ENCODE measurements at regions not wholly inside any gene's neighbourhood (a gene's known extent, or its start where the extent isn't known, plus 50 kb on each side); places are given as distances from the start of the nearest gene placed in this dataset.

DNA sequence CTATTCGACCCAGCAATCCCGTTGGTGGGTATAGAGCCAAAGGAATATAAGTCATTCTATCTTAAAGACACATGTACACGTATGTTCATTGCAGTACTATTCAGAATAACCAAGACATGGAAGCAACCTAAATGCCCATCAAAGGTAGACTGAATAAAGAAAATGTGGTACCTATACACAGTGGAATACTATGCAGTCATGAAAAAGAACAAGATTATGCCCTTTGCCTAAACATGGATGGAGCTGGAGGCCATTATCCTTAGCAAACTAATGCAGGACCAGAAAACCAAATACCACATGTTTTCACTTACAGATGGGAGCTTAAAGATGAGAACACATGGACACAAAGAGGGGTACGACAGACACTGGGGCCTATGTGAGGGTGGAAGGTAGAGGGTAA lies 845.3 kb downstream of the TYW1 start:
- Histone ChIP-seq H3K4me3 (no peak overlapping the region), H3K27me3 (ENCODE audit: low read depth) (peaks cover 75% of the 10 kb centered on the region), H3K27ac (replicated peaks) (no peak overlapping the region), H3K4me1 (no peaks in the 10 kb centered on the region), H3K9me3 (replicated peaks) (peaks cover 5% of the 10 kb centered on the region), H3K36me3 (no peaks in the 10 kb centered on the region)
- TF ChIP-seq, protein P1, sequence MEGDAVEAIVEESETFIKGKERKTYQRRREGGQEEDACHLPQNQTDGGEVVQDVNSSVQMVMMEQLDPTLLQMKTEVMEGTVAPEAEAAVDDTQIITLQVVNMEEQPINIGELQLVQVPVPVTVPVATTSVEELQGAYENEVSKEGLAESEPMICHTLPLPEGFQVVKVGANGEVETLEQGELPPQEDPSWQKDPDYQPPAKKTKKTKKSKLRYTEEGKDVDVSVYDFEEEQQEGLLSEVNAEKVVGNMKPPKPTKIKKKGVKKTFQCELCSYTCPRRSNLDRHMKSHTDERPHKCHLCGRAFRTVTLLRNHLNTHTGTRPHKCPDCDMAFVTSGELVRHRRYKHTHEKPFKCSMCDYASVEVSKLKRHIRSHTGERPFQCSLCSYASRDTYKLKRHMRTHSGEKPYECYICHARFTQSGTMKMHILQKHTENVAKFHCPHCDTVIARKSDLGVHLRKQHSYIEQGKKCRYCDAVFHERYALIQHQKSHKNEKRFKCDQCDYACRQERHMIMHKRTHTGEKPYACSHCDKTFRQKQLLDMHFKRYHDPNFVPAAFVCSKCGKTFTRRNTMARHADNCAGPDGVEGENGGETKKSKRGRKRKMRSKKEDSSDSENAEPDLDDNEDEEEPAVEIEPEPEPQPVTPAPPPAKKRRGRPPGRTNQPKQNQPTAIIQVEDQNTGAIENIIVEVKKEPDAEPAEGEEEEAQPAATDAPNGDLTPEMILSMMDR (IDR thresholded peaks at IDR 0.05; ENCODE audit: borderline replicate concordance) = no peak
- DNase-seq = no peak
- intact Hi-C loops (cut with micrococcal nuclease) = no loop called here

DNA sequence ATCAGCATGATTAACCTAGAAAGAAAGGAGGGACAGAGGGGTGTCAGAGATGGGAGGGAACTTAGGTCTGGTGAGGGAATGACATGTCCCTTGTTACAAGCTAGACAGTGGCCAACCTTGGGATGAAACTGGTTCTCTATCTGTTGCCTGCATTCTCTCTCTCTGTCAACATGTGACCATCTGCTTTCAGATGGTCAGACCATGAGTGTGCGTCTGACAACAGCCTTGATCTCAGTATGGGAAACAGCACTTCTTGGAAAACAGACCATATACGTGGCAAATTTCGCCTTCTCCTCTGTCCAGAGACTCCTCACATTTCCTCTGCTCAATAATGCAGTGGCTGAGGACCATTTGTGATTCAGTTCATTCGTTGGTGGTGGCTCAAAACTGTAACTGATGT lies 845.9 kb downstream of the TYW1 start:
- Histone ChIP-seq H3K4me1 (no peaks in the 10 kb centered on the region), H3K27ac (replicated peaks) (no peak overlapping the region), H3K27me3 (ENCODE audit: low read depth) (peaks cover 82% of the 10 kb centered on the region), H3K4me3 (no peak overlapping the region), H3K9me3 (replicated peaks) (peaks cover 5% of the 10 kb centered on the region), H3K36me3 (no peaks in the 10 kb centered on the region)
- TF ChIP-seq, protein P1 (IDR thresholded peaks at IDR 0.05; ENCODE audit: borderline replicate concordance) = no peak
- DNase-seq = no peak
- intact Hi-C loops (cut with micrococcal nuclease) = no loop called here

DNA sequence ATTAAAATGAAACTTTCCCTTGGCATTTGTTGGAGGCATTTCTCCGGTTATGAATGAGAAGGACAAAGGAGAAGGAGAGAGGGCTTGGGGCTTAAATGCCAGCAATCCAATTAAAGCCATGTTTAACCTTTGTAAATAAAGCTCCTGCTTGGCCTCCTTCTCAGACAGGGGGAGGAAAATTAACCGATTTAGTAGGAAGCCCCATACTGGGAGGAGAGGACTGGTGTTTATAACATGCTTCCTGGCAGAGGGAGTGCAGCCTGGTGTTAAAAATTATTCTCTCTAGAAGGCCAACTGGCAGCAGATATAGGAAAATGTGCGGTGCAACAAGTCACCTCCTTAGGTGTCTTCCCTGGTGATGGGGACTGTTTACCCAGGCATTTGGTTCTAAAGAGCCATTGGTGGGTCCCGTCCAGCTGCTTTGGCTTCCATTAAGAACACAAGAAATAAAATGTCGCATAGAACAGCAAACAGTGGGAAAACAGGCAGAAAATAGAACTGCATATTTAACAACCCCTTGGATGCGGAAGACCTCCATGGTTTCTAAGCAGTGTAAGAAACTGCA lies 846.5 kb downstream of the TYW1 start:
- TF ChIP-seq, protein P1 (IDR thresholded peaks at IDR 0.05; ENCODE audit: borderline replicate concordance) = no peak
- Histone ChIP-seq H3K4me3 (no peak overlapping the region), H3K9me3 (replicated peaks) (peaks cover 5% of the 10 kb centered on the region), H3K27ac (replicated peaks) (no peak overlapping the region), H3K4me1 (no peaks in the 10 kb centered on the region), H3K36me3 (no peaks in the 10 kb centered on the region), H3K27me3 (ENCODE audit: low read depth) (peaks cover 87% of the 10 kb centered on the region)
- intact Hi-C loops (cut with micrococcal nuclease) = no loop called here
- DNase-seq = no peak

DNA sequence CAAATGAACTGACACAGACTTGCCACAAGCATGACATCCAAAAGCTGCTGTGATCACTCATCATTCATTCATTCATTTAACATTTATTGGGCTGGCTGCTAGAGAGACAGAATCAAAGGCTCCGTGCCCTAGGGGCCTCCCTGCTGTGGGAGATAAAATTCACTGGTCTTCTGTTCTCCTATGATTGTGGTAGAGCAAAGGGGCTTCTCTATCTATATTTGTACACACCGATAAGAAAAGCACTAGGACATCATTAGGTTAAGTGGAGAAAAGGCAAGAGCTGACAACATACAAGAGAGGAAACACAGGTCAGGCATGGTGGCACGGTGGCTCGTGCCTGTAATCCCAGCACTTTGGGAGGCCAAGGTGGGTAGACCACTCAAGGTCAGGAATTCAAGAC lies 847.0 kb downstream of the TYW1 start:
- TF ChIP-seq, protein P1 (IDR thresholded peaks at IDR 0.05; ENCODE audit: borderline replicate concordance) = no peak
- H3K36me3 ChIP-seq = no peaks in the 10 kb centered on the region
- H3K27ac ChIP-seq (replicated peaks) = no peak overlapping the region
- intact Hi-C loops (cut with micrococcal nuclease) = no loop called here
- DNase-seq = no peak
- H3K27me3 ChIP-seq (ENCODE audit: low read depth) = peaks cover 93% of the 10 kb centered on the region
- H3K9me3 ChIP-seq (replicated peaks) = peaks cover 5% of the 10 kb centered on the region
- no peak overlapping the region for H3K4me3 ChIP-seq
- H3K4me1 ChIP-seq = no peaks in the 10 kb centered on the region

DNA sequence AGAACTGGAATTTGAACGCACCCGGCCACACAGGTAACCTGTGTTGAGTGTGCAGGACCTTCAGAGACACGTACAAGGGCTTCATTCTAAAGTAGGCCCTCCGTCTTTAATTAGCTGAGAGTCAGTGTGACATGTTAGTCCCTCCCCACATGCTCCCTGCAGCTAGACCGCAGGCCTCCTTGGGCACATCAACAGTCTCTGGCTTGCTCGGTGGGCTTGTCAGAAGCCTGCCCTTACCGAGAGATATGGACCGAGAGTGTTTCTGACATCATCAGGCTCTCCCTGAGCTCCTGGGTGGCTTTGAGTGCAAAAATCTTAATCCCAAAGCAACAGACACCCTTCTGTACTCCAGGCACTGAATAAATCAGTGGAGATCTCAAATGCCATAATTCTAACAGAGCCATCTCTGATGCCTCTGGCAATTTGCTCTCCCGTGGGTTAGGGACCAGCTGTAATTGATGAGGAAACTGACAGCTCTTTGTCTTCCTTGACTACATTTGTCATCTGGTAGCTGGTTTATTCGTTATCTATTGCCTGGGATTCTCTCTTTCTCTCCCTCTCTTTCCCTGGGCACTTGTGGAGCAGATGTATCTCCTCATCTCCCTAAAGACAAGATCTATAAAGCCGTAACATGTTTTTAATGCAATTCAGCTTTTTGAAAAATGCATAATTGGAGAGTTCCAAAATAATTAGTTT lies 850.6 kb downstream of the TYW1 start:
- intact Hi-C loops (cut with micrococcal nuclease) = no loop called here
- no peak overlapping the region for H3K27ac ChIP-seq (replicated peaks)
- no peak overlapping the region for H3K4me3 ChIP-seq
- H3K9me3 ChIP-seq (replicated peaks) = no peaks in the 10 kb centered on the region
- H3K27me3 ChIP-seq (ENCODE audit: low read depth) = peaks cover 87% of the 10 kb centered on the region
- TF ChIP-seq, protein P1 (IDR thresholded peaks at IDR 0.05; ENCODE audit: borderline replicate concordance) = no peak
- no peaks in the 10 kb centered on the region for H3K36me3 ChIP-seq
- no peaks in the 10 kb centered on the region for H3K4me1 ChIP-seq
- no peak for DNase-seq
